ENCODE measurements at regions not wholly inside any gene's neighbourhood (a gene's known extent, or its start where the extent isn't known, plus 50 kb on each side); places are given as distances from the start of the nearest gene placed in this dataset.

DNA sequence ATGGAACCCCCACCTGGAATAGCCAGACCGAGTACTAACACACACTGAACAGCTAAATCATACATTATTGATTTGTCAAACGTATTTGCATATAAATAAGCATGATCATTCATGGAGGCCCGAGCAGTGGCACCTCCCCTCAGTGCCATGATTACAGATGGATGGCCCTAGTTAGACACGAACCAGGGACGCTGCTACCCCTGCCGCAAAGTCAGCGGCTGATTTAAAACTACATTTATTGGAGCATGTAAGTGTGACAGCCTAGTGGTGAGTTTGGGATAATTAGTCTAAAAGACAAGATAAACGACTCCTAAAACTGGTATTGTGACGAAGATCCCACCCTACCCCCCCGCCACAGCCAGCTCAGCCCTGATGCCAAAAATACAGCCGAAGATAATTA lies 159.1 kb upstream of the MAFB start:
- H3K27me3 Mint-ChIP-seq: peaks cover 27% of the 10 kb centered on the region
- no peak for ATAC-seq
- no peaks in the 10 kb centered on the region for H3K4me1 Mint-ChIP-seq
- H3K4me3 Mint-ChIP-seq: no peak overlapping the region
- no peaks in the 10 kb centered on the region for H3K9me3 Mint-ChIP-seq
- H3K36me3 Mint-ChIP-seq: no peaks in the 10 kb centered on the region
- H3K27ac Mint-ChIP-seq: no peak overlapping the region

DNA sequence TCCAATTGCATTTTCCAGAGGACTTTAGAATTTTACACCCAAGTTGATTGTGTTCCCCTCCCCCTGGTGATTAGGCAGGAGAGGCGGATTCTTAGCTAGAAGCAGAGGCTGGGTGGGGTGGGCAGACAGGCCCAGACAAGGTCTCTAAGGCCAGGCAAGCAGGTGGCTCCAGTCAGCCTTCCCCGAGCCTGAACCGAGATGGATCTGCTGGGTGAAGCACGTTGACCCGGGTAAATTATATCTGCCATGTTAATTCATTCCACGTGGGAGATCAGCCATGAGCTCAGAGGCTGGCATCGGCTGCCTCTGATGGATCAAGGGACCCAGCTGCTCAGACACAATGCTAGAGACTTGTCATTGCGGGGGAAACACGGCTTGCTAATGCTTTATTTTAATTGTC lies 159.5 kb upstream of the MAFB start:
- Mint-ChIP-seq H3K4me1 (no peaks in the 10 kb centered on the region), H3K9me3 (no peaks in the 10 kb centered on the region), H3K36me3 (no peaks in the 10 kb centered on the region), H3K27me3 (peaks cover 27% of the 10 kb centered on the region), H3K4me3 (no peak overlapping the region), H3K27ac (no peak overlapping the region)
- no peak for ATAC-seq

DNA sequence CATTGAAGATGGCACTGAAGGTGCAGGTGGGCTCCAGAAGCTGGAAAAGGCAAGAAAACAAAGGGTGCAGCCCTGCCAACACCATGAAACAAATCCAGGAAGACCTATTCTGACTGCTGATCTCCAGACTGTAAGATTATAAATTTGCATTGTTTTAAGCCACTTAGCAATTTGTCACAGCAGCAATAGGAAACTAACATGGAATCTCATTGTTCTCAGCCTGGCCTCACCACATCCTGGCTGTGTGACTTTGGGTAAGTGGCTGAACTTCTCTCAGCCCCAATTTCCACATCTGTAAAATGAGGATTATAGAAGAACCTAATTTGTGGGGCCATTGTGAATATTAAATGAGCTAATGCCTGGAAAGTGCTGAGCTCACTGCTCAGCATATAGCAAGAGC lies 160.4 kb upstream of the MAFB start:
- no peaks in the 10 kb centered on the region for H3K4me1 Mint-ChIP-seq
- no peaks in the 10 kb centered on the region for H3K9me3 Mint-ChIP-seq
- H3K27me3 Mint-ChIP-seq: peaks cover 21% of the 10 kb centered on the region
- no peaks in the 10 kb centered on the region for H3K36me3 Mint-ChIP-seq
- no peak overlapping the region for H3K27ac Mint-ChIP-seq
- H3K4me3 Mint-ChIP-seq: no peak overlapping the region
- no peak for ATAC-seq

DNA sequence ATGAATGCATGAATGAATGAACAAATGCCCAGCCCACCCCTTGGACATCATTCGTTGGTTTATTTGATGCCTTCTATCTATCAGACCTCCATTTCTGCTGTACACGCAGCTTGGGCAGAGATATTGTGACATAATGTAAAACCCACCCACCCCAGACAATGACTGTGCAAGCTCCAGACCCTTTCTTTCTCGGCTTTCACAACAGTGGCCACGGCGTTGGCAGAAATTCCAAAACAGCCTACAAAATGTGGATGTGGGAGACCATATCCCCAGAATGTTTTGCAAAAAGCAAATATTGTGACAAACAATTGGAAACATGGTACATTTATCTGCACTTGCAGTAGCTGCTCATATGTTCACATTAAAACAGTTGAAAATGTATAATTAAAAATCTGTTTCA lies 162.0 kb upstream of the MAFB start:
- Mint-ChIP-seq H3K27ac (no peak overlapping the region), H3K9me3 (no peaks in the 10 kb centered on the region), H3K4me3 (no peak overlapping the region), H3K36me3 (no peaks in the 10 kb centered on the region), H3K27me3 (peaks cover 11% of the 10 kb centered on the region), H3K4me1 (no peaks in the 10 kb centered on the region)
- ATAC-seq: no peak

DNA sequence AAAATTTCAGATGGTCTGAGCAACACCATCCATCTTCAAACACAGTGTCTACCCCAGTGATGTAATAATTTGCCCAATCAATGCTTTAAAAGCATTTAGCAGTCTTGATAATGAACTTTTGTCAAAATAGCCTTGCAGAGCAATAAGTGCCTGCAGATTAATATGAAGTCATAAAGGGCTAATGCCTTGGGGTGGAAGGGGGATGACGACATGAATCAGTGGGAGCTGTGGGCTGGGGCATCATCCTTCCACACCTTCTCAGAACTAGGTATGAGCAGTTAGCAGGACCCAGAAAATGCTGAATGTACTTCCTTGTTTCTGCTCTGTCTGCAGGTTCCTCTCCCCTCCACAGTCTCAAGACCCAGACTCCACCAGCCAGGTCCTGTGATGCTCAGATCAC lies 166.2 kb upstream of the MAFB start:
- Mint-ChIP-seq H3K9me3 (no peaks in the 10 kb centered on the region), H3K36me3 (no peaks in the 10 kb centered on the region), H3K4me1 (no peaks in the 10 kb centered on the region), H3K27me3 (no peaks in the 10 kb centered on the region), H3K27ac (no peak overlapping the region), H3K4me3 (no peak overlapping the region)
- ATAC-seq: no peak

DNA sequence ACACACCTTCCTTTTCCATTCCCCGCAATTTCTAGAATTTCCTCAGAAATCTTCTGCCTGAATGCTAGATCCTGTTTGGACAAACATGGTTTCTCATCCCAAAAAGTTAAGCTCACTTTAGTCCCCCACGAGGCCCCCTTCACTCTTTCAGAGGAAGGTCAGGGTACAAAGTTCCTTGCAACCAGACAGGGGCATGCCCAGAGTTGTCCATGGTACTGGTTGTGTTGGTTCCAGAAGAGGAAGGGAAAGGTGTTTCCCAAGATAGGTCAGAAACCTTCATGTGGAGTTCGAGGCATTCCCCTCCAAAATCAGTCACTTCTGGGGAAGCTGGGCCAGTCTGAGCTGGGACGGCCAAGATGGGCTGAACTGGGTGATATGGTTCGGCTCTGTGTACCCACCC lies 167.6 kb upstream of the MAFB start:
- no peaks in the 10 kb centered on the region for H3K9me3 Mint-ChIP-seq
- no peak overlapping the region for H3K4me3 Mint-ChIP-seq
- no peaks in the 10 kb centered on the region for H3K36me3 Mint-ChIP-seq
- H3K4me1 Mint-ChIP-seq: no peaks in the 10 kb centered on the region
- no peaks in the 10 kb centered on the region for H3K27me3 Mint-ChIP-seq
- no peak for ATAC-seq
- no peak overlapping the region for H3K27ac Mint-ChIP-seq

DNA sequence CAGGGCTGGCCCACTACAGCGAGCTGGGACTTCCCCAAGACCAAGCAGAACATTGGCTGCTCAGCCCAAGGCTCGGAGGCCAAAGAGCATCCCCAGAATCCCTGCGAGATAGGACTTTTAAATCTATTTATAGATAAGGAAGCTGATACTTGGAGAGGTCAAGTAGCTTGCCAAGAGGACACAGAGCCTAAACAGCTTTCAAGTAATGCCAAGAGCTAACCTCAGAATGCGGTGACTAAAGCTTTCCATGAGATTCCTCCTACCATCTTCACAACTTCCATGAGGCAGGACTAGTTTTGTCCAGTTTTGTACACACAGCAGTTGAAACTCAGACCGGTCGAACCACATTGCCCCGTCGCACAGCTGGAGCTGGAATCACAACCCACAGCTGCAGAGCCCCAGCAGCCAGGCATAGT lies 168.1 kb upstream of the TOP1 start:
- Mint-ChIP-seq H3K36me3 (no peaks in the 10 kb centered on the region), H3K4me3 (no peak overlapping the region), H3K27ac (no peak overlapping the region), H3K4me1 (no peaks in the 10 kb centered on the region), H3K27me3 (no peaks in the 10 kb centered on the region), H3K9me3 (no peaks in the 10 kb centered on the region)
- no peak for ATAC-seq

DNA sequence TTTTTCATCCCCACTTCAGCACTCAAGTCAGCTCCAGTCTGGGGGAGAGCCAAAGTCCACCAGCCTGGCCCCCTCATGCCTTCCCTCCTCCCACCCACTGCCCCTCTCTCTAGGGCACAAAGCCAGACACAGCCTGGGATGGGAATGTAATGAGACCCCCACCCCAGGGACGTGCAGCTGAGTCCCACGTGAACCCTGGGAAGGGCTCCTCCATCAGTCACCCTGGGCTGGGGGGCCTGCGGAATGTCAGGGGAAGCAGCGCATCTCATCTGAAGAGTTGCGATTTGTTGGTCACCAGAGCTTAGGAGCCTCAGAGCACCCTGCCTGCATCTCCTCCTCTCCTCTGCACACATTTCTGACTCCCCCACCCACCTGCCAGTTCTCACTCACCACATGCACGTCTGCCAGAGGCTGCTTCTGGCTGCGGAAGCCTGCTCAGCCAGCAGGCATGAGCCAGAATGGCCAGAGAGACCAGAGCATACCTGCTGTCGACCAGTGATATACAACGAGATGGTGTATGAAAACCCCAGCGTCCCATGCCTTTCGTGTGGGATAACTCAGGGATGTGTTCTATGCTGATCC lies 167.1 kb upstream of the TOP1 start:
- Mint-ChIP-seq H3K9me3 (no peaks in the 10 kb centered on the region), H3K27ac (no peak overlapping the region), H3K27me3 (no peaks in the 10 kb centered on the region), H3K4me1 (no peaks in the 10 kb centered on the region), H3K4me3 (no peak overlapping the region), H3K36me3 (no peaks in the 10 kb centered on the region)
- no peak for ATAC-seq

DNA sequence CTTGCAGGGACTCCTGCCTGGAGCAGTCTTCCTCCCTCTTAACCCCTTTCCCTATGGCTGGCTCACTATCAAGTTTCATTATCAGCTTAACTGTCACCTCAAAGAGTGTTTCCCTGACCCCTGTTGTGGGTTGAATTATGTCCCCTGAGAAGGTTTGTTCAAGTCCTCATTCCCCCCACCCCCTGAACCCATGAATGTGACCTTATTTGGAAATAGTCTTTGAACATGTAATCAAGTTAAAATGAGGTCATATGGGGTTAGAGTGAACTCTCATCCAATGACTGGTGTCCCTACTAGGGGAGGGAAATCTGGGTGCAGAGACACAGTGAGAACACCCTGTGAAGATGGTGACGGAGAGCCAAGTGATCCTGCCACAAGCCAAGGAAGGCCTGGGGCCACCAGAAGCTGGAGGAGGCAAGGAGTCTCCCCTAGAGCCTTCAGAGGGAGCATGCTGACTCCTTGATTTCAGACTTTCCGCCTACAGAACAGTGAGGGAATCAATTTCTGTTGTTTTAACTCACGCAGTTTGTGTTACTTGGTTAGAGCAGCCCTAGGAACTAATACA lies 165.2 kb upstream of the TOP1 start:
- no peak for ATAC-seq
- Mint-ChIP-seq H3K27me3 (no peaks in the 10 kb centered on the region), H3K36me3 (no peaks in the 10 kb centered on the region), H3K27ac (no peak overlapping the region), H3K4me1 (no peaks in the 10 kb centered on the region), H3K9me3 (no peaks in the 10 kb centered on the region), H3K4me3 (no peak overlapping the region)

DNA sequence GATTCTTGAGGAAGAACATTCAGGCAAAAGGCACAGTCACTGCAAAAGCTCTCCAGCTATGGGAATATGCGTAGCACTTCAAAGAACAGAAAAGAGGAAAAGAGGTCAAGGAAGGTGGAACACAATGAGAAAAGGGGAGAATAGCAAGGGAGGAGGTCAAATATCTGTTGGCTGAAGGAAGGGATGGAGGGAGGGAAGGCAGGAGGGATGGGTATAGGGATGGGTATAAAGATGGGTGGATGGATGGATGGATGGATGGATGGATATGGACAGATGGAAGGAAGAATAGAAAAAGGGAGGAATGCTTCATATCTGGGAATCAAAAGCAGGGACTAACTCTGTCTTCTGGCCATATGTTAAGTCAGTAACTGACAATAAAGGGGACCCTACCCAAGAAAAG lies 164.2 kb upstream of the TOP1 start:
- H3K4me1 Mint-ChIP-seq: no peaks in the 10 kb centered on the region
- H3K27ac Mint-ChIP-seq: no peak overlapping the region
- no peaks in the 10 kb centered on the region for H3K36me3 Mint-ChIP-seq
- no peak overlapping the region for H3K4me3 Mint-ChIP-seq
- no peak for ATAC-seq
- no peaks in the 10 kb centered on the region for H3K27me3 Mint-ChIP-seq
- H3K9me3 Mint-ChIP-seq: no peaks in the 10 kb centered on the region

DNA sequence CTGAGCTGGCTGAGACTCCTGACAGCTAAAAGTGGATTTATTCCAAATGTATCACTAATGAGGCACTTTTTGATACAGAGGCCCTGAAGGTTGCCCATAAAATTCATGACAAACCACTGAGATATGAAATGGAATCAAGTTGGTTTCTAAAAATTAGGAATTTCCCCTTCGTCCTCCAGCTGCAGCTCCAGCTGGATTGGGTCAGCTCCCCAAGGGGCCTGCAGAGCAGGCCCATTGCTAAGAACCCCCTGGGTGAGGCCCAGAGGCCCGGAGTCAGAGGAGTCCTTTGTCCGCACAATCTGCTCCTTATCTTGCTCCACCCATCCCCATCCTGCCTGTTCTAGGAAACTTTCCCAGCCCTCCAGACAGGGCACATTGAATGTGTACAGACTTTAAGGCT lies 163.5 kb upstream of the TOP1 start:
- no peaks in the 10 kb centered on the region for H3K4me1 Mint-ChIP-seq
- no peak overlapping the region for H3K27ac Mint-ChIP-seq
- no peaks in the 10 kb centered on the region for H3K36me3 Mint-ChIP-seq
- H3K4me3 Mint-ChIP-seq: no peak overlapping the region
- no peak for ATAC-seq
- H3K27me3 Mint-ChIP-seq: no peaks in the 10 kb centered on the region
- no peaks in the 10 kb centered on the region for H3K9me3 Mint-ChIP-seq

DNA sequence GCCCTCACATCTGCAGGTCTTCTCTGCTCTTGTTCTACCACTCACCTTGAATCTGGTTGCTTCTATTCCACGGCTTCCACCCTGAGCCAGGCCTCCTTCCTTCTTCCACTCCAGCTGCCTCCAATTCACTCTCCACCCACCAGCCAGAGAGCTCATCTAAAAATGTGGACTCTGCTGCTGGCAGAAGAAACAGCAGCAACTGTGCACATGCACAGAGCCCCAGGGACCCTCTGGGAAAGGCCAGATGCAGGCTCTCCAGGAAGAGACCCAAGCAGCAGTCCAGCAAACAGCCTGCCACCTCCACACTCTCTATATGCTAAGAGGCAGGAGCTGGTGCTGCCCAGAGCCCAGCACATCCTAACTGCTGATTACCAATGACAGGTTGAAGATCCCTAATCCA lies 162.6 kb upstream of the TOP1 start:
- Mint-ChIP-seq H3K27me3 (no peaks in the 10 kb centered on the region), H3K4me1 (no peaks in the 10 kb centered on the region), H3K4me3 (no peak overlapping the region), H3K9me3 (no peaks in the 10 kb centered on the region), H3K36me3 (no peaks in the 10 kb centered on the region), H3K27ac (no peak overlapping the region)
- no peak for ATAC-seq

DNA sequence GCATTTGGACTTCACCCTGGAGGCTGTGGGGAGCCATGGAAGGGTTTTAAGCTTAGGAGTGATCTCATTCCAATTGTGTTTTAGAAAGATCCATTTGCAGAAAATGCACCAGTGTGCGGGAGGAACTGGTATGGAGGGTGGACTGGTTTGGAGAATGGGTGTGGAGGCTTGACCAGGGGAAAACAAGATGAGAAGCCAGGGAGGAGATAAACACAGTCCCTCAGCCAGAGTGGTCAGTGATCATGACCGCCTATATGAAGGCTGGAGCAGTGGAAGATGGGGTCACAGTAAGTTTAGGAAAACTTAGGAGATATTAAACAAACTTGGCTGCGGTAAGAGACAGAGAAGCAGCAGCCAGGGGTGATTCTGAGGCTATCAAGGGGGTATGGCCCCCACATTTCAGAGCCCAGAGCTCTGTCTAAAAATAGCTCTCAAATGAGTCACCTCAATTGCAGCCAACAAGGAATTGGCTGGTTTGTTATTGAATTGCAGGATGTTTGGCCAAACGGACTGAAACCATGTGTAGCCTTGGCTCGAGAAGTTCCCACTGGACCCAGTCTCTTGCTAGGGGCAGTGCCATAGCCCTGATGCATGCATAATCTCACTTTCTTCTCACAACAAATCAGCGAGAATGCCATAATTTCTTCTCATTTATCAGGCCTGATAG lies 159.9 kb upstream of the TOP1 start:
- Mint-ChIP-seq H3K27ac (no peak overlapping the region), H3K27me3 (no peaks in the 10 kb centered on the region), H3K36me3 (no peaks in the 10 kb centered on the region), H3K4me1 (no peaks in the 10 kb centered on the region), H3K9me3 (no peaks in the 10 kb centered on the region), H3K4me3 (no peak overlapping the region)
- no peak for ATAC-seq

DNA sequence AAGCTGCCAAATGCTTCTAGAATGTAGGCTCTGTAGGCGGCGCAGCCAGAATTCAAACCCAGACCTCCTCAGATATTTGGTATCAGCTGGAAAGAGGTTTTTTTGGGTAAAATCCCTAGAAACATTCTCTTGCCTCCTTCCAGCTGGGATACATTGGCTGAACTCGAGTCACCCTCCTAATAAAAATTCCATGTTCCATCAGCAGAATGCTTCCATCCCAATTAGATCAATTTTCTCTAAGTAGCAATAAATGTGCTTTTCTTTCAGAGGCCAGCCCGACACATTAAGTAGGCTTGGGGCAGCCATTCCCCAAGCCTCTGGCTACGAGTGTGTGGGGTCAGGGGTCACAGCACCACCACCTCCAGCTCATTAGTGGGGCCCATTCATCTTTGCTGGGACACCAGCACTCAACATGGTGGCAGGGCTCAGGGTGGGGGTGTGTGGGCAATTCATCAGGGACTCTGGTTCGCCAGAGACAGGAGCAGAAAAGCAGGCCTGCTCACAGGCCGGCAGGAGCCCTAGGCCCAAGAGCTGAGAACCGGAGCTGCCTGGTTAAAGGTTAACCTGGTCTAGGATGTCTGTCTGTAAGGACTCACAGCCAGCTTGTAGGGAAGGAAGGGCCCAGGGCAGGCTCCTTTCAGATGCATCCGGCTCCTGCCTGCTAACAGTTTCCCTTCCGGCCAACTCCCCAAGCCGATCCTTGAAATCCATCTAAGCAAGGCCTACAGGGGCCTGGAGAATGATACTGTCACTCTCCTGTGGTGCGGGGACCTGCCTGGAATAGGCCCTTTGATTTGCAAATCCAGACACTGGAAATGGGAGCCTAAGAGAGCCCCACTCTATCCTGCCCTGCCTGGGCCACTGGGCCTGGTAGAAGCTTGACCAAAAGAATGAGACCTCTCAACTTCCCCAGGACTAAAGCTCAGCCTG lies 159.1 kb upstream of the TOP1 start:
- no peak overlapping the region for H3K4me3 Mint-ChIP-seq
- no peak for ATAC-seq
- H3K27ac Mint-ChIP-seq: no peak overlapping the region
- H3K36me3 Mint-ChIP-seq: no peaks in the 10 kb centered on the region
- no peaks in the 10 kb centered on the region for H3K9me3 Mint-ChIP-seq
- no peaks in the 10 kb centered on the region for H3K4me1 Mint-ChIP-seq
- no peaks in the 10 kb centered on the region for H3K27me3 Mint-ChIP-seq

DNA sequence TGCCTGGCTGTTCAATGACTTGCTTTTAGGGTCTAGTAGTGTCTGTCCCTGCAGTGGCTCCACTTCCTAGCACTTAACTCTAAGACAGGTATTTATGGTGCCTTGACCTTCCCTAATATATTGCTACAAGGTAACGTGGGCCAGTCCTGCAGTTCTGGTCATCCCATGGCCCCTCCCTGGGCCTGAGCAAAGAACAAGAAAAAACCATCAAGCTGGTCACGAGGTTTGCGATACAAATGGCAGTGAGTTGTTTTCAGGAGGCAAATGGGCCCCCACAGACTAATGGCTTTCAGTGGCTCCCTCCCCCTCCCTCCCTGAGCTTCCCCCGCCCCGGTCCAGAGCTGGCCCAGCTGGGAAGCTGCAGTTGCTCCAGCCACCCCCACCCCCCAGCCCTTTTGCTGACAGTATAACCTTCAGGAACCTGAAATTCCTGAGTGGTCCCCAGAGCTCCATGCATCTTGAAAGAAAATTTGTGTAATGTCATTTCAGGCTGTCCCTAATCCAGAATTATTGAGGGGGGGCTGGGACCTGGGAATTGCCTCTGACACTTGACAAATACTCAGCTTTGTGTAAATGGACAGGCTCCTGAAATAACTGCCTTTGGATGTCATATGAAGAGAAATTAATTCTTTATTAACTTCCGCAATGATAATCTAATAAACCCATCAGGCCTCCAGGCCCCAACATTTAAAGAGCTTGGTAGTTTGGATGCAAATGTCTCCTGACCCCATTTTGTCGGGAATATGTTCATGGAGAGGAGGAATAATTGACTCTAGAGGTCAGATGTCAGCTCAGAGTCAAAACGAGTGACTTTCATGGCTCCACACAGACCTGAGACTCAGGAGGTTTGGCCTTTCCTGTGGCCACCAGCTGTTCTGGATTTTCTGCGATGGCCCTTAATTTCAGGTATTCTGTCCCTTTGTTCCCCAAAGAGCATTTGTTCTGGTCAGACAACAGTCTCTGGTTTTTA lies 153.2 kb upstream of the TOP1 start:
- peaks cover 4% of the 10 kb centered on the region for H3K9me3 Mint-ChIP-seq
- ATAC-seq: no peak
- H3K4me1 Mint-ChIP-seq: no peaks in the 10 kb centered on the region
- no peak overlapping the region for H3K27ac Mint-ChIP-seq
- no peaks in the 10 kb centered on the region for H3K36me3 Mint-ChIP-seq
- no peak overlapping the region for H3K4me3 Mint-ChIP-seq
- no peaks in the 10 kb centered on the region for H3K27me3 Mint-ChIP-seq
